ENCODE measurements at regions not wholly inside any gene's neighbourhood (a gene's known extent, or its start where the extent isn't known, plus 50 kb on each side); places are given as distances from the start of the nearest gene placed in this dataset.

GRCh38 chr6:22409486-22409885, 112.7 kb upstream of the PRL start:
- DNase-seq (ENCODE audit: low read depth, low spot score), result no peak
- Histone ChIP-seq H3K4me1 (ENCODE audit: control insufficient read depth in 1 of 2, insufficient read depth in 2 of 2, low read length in 2 of 2) (no peaks in the 10 kb centered on the region), H4K20me1 (ENCODE audit: insufficient read depth) (no peaks in the 10 kb centered on the region), H3K9ac (ENCODE audit: low read length) (no peak overlapping the region), H3K4me3 (replicated peaks in 1 of 2; ENCODE audit: low read depth in 1 of 2, low read length in 2 of 2) (no peak overlapping the region), H3K4me2 (ENCODE audit: low read length) (no peak overlapping the region), H3K27ac (ENCODE audit: low read depth, low read length) (no peak overlapping the region), H3K36me3 (ENCODE audit: control insufficient read depth in 1 of 2, insufficient read depth in 2 of 2, low read length in 2 of 2) (no peaks in the 10 kb centered on the region), H3K9me2 (ENCODE audit: insufficient read depth) (no peaks in the 10 kb centered on the region), H3K79me2 (ENCODE audit: insufficient read depth, low read length) (no peaks in the 10 kb centered on the region), H3K9me3 (ENCODE audit: control insufficient read depth in 1 of 2, insufficient read depth in 1 of 2, low read depth in 1 of 2, low read length in 2 of 2) (no peaks in the 10 kb centered on the region), H2AFZ (ENCODE audit: low read depth, low read length, poor library complexity, severe bottlenecking) (no peak overlapping the region), H3K27me3 (ENCODE audit: insufficient read depth, low read length) (no peaks in the 10 kb centered on the region)
- TF ChIP-seq FOSL1 (IDR thresholded peaks at IDR 0.05; ENCODE audit: low read depth), result no peak
- TF ChIP-seq SP1 (IDR thresholded peaks at IDR 0.05; ENCODE audit: low read depth), result no peak
- no peak for TF ChIP-seq CEBPB (IDR thresholded peaks at IDR 0.05; ENCODE audit: low read depth)
- TF ChIP-seq EGR1 (IDR thresholded peaks at IDR 0.05; ENCODE audit: low read depth), result no peak
- no peak for TF ChIP-seq REST (IDR thresholded peaks at IDR 0.05; ENCODE audit: low read depth)
- no peak for TF ChIP-seq ZBTB33 (IDR thresholded peaks at IDR 0.05; ENCODE audit: extremely low read depth, insufficient replicate concordance, low read length)
- TF ChIP-seq MAX (IDR thresholded peaks at IDR 0.05), result no peak
- TF ChIP-seq TCF7L2 (IDR thresholded peaks at IDR 0.05; ENCODE audit: borderline replicate concordance, extremely low read depth, insufficient read depth, insufficient read length), result no peak
- TF ChIP-seq RAD21 (IDR thresholded peaks at IDR 0.05; ENCODE audit: low read depth), result no peak
- TF ChIP-seq ELF1 (IDR thresholded peaks at IDR 0.05; ENCODE audit: borderline replicate concordance, low read depth), result no peak
- TF ChIP-seq POLR2AphosphoS5 (IDR thresholded peaks at IDR 0.05; ENCODE audit: low read depth, low read length), result no peak
- TF ChIP-seq CBX3 (IDR thresholded peaks at IDR 0.05; ENCODE audit: low read depth), result no peak
- TF ChIP-seq ATF3 (IDR thresholded peaks at IDR 0.05), result no peak
- TF ChIP-seq EZH2 (IDR thresholded peaks at IDR 0.05), result no peak
- no peak for TF ChIP-seq SRF (IDR thresholded peaks at IDR 0.05; ENCODE audit: low read depth)
- TF ChIP-seq ZNF274 (IDR thresholded peaks at IDR 0.05; ENCODE audit: low read depth, low read length), result no peak
- TF ChIP-seq JUND (IDR thresholded peaks at IDR 0.05), result no peak
- no peak for TF ChIP-seq CTCF (IDR thresholded peaks at IDR 0.05 in 2 of 3, conservative IDR thresholded peaks at IDR 0.05 in 1 of 3; ENCODE audit: borderline replicate concordance in 1 of 3, insufficient read depth in 1 of 3, low read depth in 2 of 3, low read length in 2 of 3)
- no peak for TF ChIP-seq POLR2A (IDR thresholded peaks at IDR 0.05; ENCODE audit: borderline replicate concordance, extremely low read depth, insufficient read depth, insufficient read length)
- intact Hi-C loops (cut with micrococcal nuclease), result no loop called here
- CTCF ChIA-PET, result no interaction called here
- no peak for ATAC-seq
- RAD21 ChIA-PET (ENCODE audit: low non-redundant PET in 1 of 2, low total read pairs in 2 of 2, uncharacterized antibody in 2 of 2, unreplicated experiment in 2 of 2), result no interaction called here
- POLR2A ChIA-PET, result no interaction called here
- no TSS peak for BruUV-seq (replicated peaks)

Measured in HCT116 (cell line).